HG02852 (cell line): ENCODE measurements at regions not wholly inside any gene's neighbourhood (a gene's known extent, or its start where the extent isn't known, plus 50 kb on each side); places are given as distances from the start of the nearest gene placed in this dataset.

Source experiments
- ATAC-seq: cut with Tn5 transposase; IDR thresholded peaks from one replicate; pipeline ENCODE4 v1.9.1; 2021; ENCODE audit warnings: mild to moderate bottlenecking, moderate library complexity; ENCODE audit not compliant: unreplicated experiment

DNA sequence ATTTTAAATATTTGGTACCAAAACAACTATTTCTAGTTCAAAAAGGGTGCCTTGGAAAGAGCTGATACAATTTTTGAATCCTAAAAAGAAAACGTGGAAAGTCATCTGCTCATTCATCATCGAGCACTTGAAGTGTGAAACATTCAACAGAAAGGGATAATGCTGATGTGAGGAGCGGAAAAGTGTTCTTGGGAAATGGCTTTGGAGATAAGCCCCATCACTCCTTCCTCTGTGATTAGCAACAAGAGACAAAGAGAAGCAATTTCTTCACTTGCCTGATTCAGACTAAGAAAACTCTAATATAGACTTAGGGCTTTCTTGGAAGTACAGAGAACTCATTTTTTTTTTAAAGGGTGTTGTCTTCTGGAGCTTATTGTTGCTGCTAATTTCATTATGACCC, 74.9 kb downstream of the C9orf152 start:
- ATAC-seq: no peak

- ATAC-seq: no peak
These were observed 74.2 kb downstream of the C9orf152 start for GRCh38 chr9:110133608-110134210.

- no peak for ATAC-seq
These were observed 72.1 kb downstream of the C9orf152 start for GRCh38 chr9:110135846-110136245.

DNA sequence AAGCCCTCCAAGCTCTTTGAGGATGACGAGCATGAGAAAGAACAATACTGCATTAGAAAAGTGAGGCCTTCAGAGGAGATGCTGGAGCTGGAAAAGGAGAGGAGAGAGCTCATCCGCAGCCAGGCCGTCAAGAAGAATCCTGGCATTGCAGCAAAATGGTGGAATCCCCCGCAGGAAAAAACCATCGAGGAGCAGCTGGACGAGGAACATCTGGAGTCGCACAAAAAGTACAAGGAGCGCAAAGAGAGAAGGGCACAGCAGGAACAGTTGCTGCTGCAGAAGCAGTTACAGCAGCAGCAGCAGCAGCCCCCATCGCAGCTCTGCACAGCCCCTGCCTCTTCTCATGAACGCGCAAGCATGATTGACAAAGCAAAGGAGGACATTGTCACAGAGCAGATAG, 71.2 kb downstream of the C9orf152 start:
- no peak for ATAC-seq

DNA sequence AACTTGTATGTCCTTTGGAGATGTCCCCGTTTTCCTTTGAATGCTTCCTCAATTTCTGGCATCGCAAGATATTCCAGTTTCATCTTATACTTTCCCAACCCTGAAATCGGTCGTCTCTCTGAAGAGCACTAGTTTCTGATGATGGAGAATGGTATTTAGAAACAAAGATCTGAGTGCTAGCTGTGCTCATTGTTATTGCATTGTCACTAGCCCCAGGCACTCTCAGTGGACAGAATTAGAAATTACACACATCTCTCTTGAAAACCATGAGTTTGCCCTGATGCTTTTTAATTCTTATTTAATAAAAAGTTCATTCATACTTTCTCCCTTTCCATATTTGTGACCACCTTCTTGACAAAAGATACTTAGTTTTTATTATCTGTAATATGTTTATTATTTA, 67.7 kb downstream of the C9orf152 start:
- no peak for ATAC-seq

DNA sequence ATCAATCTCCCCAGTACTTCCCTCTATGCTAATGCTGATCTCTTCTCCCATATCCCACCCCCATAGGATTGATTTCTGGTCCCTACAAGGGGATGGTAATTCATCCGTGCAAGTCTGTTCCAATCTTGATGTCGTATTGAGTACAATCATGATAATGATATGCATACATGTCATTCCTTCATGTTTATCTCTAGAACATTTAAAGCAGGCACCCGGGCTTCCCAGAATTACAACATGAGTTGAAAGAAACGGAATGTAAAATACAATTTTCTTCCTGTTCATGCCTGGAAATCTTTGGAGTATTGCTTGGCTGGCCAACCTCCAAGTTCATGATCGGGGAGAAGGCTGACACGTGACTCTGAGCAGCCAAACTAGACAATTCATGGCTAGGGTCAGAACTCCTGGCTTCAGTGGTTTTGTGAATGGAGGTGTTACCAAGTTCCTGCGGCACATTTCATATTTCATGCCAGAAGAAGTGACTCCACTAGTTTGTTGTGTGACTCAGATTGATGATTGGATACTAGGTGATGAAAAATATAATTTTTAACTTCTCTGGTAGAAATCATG, 66.6 kb downstream of the C9orf152 start:
- no peak for ATAC-seq

- ATAC-seq: no peak
These were observed 65.7 kb downstream of the C9orf152 start for GRCh38 chr9:110142253-110142652.

GRCh38 chr9:110142868-110143481, 65.0 kb downstream of the C9orf152 start:
- peak; percentile 25 for ATAC-seq

DNA sequence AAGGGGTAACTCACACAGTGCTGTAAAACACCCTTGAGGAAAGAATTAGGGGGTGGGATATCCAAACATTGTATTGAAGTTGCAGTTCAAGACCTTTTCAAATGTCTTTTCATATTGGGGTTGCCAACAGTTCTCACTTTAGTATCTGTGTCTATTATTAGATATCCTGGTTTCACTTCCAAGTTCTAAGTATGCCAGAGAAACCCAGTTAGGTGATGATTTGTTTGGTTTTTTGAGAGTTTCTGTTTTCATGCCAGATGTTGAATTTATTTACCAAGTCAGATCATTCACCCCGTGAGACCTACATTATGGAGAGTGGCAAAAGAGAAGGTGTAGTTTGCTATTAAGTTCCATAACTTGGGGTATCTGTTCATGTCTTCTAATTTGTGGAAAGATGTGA, 64.5 kb downstream of the C9orf152 start:
- peak; percentile 39 for ATAC-seq

DNA sequence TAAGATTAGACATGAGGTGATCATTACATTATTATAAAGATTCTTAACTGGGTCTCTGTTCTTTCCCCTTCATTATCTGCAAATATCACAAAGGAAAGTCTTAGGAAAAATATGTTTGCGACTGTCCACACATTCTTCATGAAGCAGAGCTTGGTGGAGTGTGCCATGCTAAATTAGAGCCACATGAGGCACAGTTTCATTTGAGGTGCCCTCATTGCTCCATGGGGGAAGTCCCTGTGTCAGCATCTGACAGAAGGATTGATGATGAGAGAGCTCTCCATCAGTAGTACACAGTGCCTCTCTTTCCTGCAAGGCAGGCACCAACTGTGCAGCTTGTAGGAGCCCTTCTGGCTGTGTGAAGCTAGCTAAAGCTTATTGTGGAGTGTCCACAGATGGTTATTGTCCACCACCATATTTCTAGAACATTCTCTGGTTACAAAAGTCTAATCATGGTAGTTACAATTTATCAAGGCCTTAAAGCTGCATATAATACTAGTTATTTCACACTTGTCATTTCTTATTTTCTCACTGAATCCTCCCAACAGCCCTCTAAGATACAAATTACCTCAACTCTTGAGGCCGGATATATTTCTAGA, 63.9 kb downstream of the C9orf152 start:
- no peak for ATAC-seq

- no peak for ATAC-seq
These were observed 61.6 kb downstream of the C9orf152 start for GRCh38 chr9:110146373-110146772.

DNA sequence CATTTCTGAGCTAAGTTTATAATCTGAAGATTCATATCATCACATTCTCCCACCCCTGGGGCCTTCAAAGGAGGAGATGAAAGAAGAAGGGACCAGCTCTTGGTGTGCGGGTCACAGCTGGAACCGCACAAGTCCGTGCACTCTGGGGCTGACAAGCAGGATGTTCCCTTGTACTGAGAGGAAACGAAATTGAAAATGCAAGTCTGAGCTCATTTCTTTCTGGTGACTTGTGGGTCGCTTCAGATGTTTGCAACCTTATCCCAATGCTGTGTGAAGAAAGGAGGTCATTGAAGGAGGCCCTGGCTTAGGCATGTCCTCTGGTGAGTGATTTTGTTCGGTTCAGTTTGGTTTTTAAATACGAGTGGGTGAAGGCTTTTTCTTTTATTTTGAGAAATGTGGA, 59.6 kb downstream of the C9orf152 start:
- ATAC-seq: peak; percentile 76

GRCh38 chr9:110148891-110149290, 59.1 kb downstream of the C9orf152 start:
- peak; percentile 6 for ATAC-seq
